Glutamatergic neuron (in vitro differentiated cells): ENCODE measurements at regions not wholly inside any gene's neighbourhood (a gene's known extent, or its start where the extent isn't known, plus 50 kb on each side); places are given as distances from the start of the nearest gene placed in this dataset.

Source experiments
- DNase-seq: peaks from one replicate; pipeline ENCODE4 v3.0.0; 2022
- H3K27ac Mint-ChIP-seq: one replicate; pipeline ENCODE4 v1.8.0; 2020; ENCODE audit warnings: mild to moderate bottlenecking, mixed read lengths, inconsistent platforms; ENCODE audit not compliant: unreplicated experiment
- H3K27me3 Mint-ChIP-seq: one replicate; pipeline ENCODE4 v1.8.0; 2020; ENCODE audit warnings: mild to moderate bottlenecking, moderate library complexity, mixed read lengths, inconsistent platforms; ENCODE audit not compliant: unreplicated experiment
- H3K36me3 Mint-ChIP-seq: one replicate; pipeline ENCODE4 v1.8.0; 2020; ENCODE audit warnings: mild to moderate bottlenecking, mixed read lengths, inconsistent platforms; ENCODE audit not compliant: unreplicated experiment
- H3K4me1 Mint-ChIP-seq: one replicate; pipeline ENCODE4 v1.8.0; 2020; ENCODE audit warnings: mild to moderate bottlenecking, low read depth, mixed read lengths, inconsistent platforms; ENCODE audit not compliant: unreplicated experiment
- H3K4me3 Mint-ChIP-seq: one replicate; pipeline ENCODE4 v1.8.0; 2020; ENCODE audit warnings: mild to moderate bottlenecking, mixed read lengths, inconsistent platforms; ENCODE audit not compliant: unreplicated experiment
- H3K9me3 Mint-ChIP-seq: one replicate; pipeline ENCODE4 v1.8.0; 2020; ENCODE audit warnings: mild to moderate bottlenecking, moderate library complexity, mixed read lengths, inconsistent platforms; ENCODE audit not compliant: unreplicated experiment
- TF ChIP-seq, protein P1 (sequence below): fragments of 200-600 bp; sonication (generic); IDR thresholded peaks from one replicate; pipeline ENCODE4 v1.5.0; 2021; ENCODE audit not compliant: partially characterized antibody, unreplicated experiment

DNA sequence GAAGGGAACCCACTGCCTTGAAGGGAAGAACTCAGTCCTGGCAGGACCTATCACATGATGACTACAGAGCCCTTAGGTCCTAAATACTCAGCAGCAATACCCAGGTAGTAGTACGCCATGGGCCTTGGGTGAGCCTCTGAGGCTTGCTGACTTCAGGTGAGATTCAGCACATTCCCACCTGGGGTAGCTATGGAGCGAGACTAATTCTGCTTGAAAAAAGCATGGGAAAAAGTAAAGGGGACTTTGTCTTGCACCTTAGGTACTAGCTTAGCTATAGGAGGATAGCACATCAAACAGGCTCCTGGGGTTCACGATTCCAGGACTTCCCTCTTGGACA is 98.2 kb upstream of the MEOX2 start:
- TF ChIP-seq, protein P1, sequence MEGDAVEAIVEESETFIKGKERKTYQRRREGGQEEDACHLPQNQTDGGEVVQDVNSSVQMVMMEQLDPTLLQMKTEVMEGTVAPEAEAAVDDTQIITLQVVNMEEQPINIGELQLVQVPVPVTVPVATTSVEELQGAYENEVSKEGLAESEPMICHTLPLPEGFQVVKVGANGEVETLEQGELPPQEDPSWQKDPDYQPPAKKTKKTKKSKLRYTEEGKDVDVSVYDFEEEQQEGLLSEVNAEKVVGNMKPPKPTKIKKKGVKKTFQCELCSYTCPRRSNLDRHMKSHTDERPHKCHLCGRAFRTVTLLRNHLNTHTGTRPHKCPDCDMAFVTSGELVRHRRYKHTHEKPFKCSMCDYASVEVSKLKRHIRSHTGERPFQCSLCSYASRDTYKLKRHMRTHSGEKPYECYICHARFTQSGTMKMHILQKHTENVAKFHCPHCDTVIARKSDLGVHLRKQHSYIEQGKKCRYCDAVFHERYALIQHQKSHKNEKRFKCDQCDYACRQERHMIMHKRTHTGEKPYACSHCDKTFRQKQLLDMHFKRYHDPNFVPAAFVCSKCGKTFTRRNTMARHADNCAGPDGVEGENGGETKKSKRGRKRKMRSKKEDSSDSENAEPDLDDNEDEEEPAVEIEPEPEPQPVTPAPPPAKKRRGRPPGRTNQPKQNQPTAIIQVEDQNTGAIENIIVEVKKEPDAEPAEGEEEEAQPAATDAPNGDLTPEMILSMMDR: no peak
- Mint-ChIP-seq H3K4me1 (peaks cover 30% of the 10 kb centered on the region), H3K9me3 (peaks cover 10% of the 10 kb centered on the region), H3K36me3 (no peaks in the 10 kb centered on the region), H3K27ac (peak overlapping the region; percentile 36), H3K4me3 (no peak overlapping the region), H3K27me3 (peaks cover 2% of the 10 kb centered on the region)
- no peak for DNase-seq

DNA sequence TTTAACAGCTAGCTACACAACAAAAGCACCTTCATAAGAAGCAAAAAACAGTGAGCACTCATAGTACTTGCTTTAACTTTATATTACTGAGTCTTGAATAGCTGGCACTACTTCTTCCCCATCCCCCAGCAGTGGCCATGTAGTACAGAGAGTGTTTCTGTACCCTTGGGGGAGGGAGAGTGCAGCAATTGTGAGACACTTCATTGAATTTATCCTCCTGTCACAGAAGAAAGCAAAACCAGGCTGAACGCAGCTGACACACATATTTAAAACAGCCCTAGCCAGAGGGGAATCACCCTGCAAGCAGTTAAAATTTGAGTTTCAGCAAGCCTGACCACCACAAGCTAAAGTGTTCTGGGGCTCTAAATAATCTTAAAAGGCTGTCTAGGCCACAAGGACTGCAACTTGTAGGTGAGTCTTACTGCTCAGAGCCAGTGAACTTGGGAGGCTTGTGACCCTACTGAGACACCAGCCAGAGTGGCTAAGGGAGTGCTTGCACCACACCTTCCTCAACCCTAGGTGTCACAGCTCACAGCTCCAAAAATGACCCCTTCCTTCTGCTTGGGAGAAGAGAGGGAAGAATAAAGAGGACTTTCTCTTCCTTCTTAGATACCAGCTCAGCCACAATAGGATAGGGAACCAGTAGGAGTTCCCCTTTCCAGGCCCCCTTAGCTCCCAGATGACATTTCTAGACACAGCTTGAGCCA is 97.7 kb upstream of the MEOX2 start:
- DNase-seq: no peak
- Mint-ChIP-seq H3K27ac (peak overlapping the region; percentile 80), H3K36me3 (no peaks in the 10 kb centered on the region), H3K4me3 (peak overlapping the region; percentile 32), H3K4me1 (peaks cover 30% of the 10 kb centered on the region), H3K27me3 (peaks cover 2% of the 10 kb centered on the region), H3K9me3 (peaks cover 10% of the 10 kb centered on the region)
- TF ChIP-seq, protein P1: no peak

DNA sequence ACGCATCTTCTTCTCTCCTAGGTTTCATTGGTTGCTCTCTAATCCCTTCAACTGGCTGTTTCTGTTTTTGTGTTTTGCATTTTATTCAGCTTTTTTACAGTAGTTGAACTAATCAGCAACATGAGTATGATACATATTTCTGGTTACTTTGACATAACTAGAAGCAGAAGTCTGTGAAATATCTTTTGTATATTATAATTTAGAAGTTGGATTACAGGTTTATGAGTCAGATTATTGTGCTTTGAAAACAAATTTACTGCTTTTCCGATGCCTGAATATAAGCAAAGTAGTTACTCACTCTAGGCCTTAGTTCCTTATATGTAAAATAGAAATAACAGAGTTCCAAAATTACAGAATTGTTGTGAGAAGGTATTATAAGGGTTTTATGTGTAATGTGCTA is 96.2 kb upstream of the MEOX2 start:
- Mint-ChIP-seq H3K36me3 (no peaks in the 10 kb centered on the region), H3K4me1 (peaks cover 24% of the 10 kb centered on the region), H3K27ac (peak overlapping the region; percentile 71), H3K27me3 (peaks cover 2% of the 10 kb centered on the region), H3K4me3 (no peak overlapping the region), H3K9me3 (peaks cover 7% of the 10 kb centered on the region)
- TF ChIP-seq, protein P1: no peak
- DNase-seq: no peak

DNA sequence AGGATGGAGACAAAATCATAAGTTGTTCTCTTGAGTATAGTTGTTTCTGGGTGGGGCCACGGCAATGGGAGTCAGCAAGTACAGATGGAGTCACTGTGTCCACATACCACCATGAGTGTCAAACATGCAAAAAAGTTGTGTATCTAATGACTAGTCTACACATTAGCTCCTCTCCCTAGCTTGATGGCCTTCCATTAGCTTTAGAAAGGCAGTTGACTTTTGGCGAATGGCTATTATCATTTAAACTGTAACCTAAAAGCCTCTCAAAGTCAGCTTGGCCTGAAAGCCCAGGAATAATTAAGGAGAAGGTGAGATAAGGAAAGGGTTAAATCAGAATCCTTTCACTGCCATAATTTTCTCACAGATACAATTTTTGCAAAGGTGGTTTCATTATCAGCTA is 95.5 kb upstream of the MEOX2 start:
- H3K4me1 Mint-ChIP-seq: peaks cover 24% of the 10 kb centered on the region
- TF ChIP-seq, protein P1: no peak
- DNase-seq: no peak
- H3K27me3 Mint-ChIP-seq: peaks cover 2% of the 10 kb centered on the region
- H3K36me3 Mint-ChIP-seq: no peaks in the 10 kb centered on the region
- H3K27ac Mint-ChIP-seq: no peak overlapping the region
- H3K9me3 Mint-ChIP-seq: peaks cover 7% of the 10 kb centered on the region
- H3K4me3 Mint-ChIP-seq: no peak overlapping the region

DNA sequence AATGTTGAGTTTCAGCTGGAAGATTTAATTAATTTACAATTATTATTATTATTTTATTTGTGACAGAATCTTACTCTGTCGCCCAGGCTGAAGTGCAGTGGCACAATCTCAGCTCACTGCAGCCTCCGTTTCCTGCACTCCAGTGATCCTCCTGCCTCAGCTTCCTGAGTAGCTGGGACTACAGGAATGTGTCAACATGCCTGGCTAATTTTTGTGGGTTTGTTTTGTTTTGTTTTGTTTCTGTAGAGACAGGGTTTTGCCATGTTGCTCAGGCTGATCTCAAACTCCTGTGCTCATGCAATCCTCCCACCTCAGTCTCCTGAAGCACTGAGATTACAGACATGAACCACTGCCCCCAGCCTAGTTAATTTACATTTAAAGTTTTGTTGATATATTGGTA is 93.8 kb upstream of the MEOX2 start:
- H3K27ac Mint-ChIP-seq: no peak overlapping the region

More for the DNA sequence above, 93.8 kb upstream of the MEOX2 start:
- TF ChIP-seq, protein P1: no peak
- DNase-seq: no peak
- peaks cover 4% of the 10 kb centered on the region for H3K9me3 Mint-ChIP-seq
- peaks cover 24% of the 10 kb centered on the region for H3K4me1 Mint-ChIP-seq
- no peaks in the 10 kb centered on the region for H3K36me3 Mint-ChIP-seq
- H3K4me3 Mint-ChIP-seq: no peak overlapping the region
- H3K27me3 Mint-ChIP-seq: peaks cover 2% of the 10 kb centered on the region
